ENCODE measurements at regions not wholly inside any gene's neighbourhood (a gene's known extent, or its start where the extent isn't known, plus 50 kb on each side); places are given as distances from the start of the nearest gene placed in this dataset.

GRCh38 chr12:90027041-90027440 is 318.4 kb upstream of the ATP2B1 start:
- ATAC-seq (ENCODE audit: low read depth) (no peak), DNase-seq (no peak)
- POLR2A ChIA-PET: no interaction called here
- peaks cover 1% of the 10 kb centered on the region for H3K36me3 Mint-ChIP-seq
- no peaks in the 10 kb centered on the region for H3K27me3 Mint-ChIP-seq
- peaks cover 8% of the 10 kb centered on the region for H3K4me1 Mint-ChIP-seq
- H3K27ac Mint-ChIP-seq: no peak overlapping the region
- H3K9me3 Mint-ChIP-seq: peaks cover 2% of the 10 kb centered on the region
- H3K4me3 Mint-ChIP-seq: no peak overlapping the region

GRCh38 chr12:90026516-90026915 is 317.9 kb upstream of the ATP2B1 start:
- no peaks in the 10 kb centered on the region for H3K36me3 Mint-ChIP-seq
- ATAC-seq (ENCODE audit: low read depth) (no peak), DNase-seq (no peak)
- POLR2A ChIA-PET: no interaction called here
- no peak overlapping the region for H3K4me3 Mint-ChIP-seq
- no peak overlapping the region for H3K27ac Mint-ChIP-seq
- H3K4me1 Mint-ChIP-seq: peaks cover 8% of the 10 kb centered on the region
- no peaks in the 10 kb centered on the region for H3K27me3 Mint-ChIP-seq
- H3K9me3 Mint-ChIP-seq: peaks cover 2% of the 10 kb centered on the region

GRCh38 chr12:90024262-90024661 is 315.6 kb upstream of the ATP2B1 start:
- H3K36me3 Mint-ChIP-seq: no peaks in the 10 kb centered on the region
- DNase-seq (no peak), ATAC-seq (ENCODE audit: low read depth) (no peak)
- H3K27ac Mint-ChIP-seq: no peak overlapping the region
- H3K9me3 Mint-ChIP-seq: no peaks in the 10 kb centered on the region
- POLR2A ChIA-PET: no interaction called here
- H3K27me3 Mint-ChIP-seq: peaks cover 2% of the 10 kb centered on the region
- H3K4me1 Mint-ChIP-seq: peaks cover 8% of the 10 kb centered on the region
- no peak overlapping the region for H3K4me3 Mint-ChIP-seq

DNA sequence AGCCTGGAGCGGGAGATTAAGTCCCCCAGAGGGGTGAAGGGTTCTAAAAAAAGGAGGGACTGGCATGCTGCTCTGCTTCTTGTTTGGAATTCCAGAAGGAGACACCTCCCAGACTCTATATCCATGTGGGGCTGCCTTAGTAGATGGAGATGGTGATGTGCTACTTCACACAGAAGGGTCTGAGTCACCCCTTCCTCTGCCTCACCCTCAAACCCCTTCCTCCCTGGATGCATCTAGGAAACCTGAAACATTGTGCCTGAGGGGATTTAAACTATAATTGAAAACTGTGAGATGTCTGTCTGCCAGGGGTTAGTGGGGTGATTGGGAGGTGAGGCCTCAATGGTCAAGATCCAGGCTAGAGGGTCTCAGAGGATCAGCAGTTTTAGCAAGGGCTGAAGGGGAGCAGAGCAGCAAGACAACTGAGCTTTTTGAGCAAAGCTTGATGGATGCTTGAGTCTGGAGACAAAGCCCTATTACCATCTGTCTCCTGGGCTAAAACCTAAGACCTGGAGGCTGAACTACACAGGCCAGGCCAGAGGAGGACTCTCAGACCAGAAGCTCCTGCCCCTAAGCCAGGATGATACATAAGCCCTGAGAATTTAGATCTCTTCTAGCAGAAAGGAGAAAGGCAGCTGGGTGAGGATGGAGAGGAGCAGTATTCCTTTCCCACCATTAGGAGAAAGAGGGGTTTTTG is 314.7 kb upstream of the ATP2B1 start:
- POLR2A ChIA-PET: no interaction called here
- peaks cover 2% of the 10 kb centered on the region for H3K9me3 Mint-ChIP-seq
- no peaks in the 10 kb centered on the region for H3K36me3 Mint-ChIP-seq
- peaks cover 2% of the 10 kb centered on the region for H3K27me3 Mint-ChIP-seq
- no peak overlapping the region for H3K27ac Mint-ChIP-seq
- DNase-seq (no peak), ATAC-seq (ENCODE audit: low read depth) (no peak)
- peaks cover 3% of the 10 kb centered on the region for H3K4me1 Mint-ChIP-seq
- H3K4me3 Mint-ChIP-seq: no peak overlapping the region

- POLR2A ChIA-PET: no interaction called here
Measured at GRCh38 chr12:90021795-90022440, 313.3 kb upstream of the ATP2B1 start.

GRCh38 chr12:90020881-90021280 is 312.2 kb upstream of the ATP2B1 start:
- POLR2A ChIA-PET: no interaction called here
- no peaks in the 10 kb centered on the region for H3K36me3 Mint-ChIP-seq
- DNase-seq (no peak), ATAC-seq (ENCODE audit: low read depth) (no peak)
- peaks cover 5% of the 10 kb centered on the region for H3K27me3 Mint-ChIP-seq
- H3K4me1 Mint-ChIP-seq: no peaks in the 10 kb centered on the region
- peaks cover 2% of the 10 kb centered on the region for H3K9me3 Mint-ChIP-seq
- no peak overlapping the region for H3K27ac Mint-ChIP-seq
- no peak overlapping the region for H3K4me3 Mint-ChIP-seq

More at GRCh38 chr12:90021795-90022440, 313.3 kb upstream of the ATP2B1 start:
- Mint-ChIP-seq H3K4me1 (no peaks in the 10 kb centered on the region), H3K4me3 (no peak overlapping the region), H3K27ac (no peak overlapping the region), H3K27me3 (peaks cover 4% of the 10 kb centered on the region), H3K9me3 (peaks cover 2% of the 10 kb centered on the region), H3K36me3 (no peaks in the 10 kb centered on the region)
- ATAC-seq (ENCODE audit: low read depth) (no peak), DNase-seq (no peak)

GRCh38 chr12:90020436-90020835 is 311.8 kb upstream of the ATP2B1 start:
- Mint-ChIP-seq H3K27ac (no peak overlapping the region), H3K9me3 (peaks cover 2% of the 10 kb centered on the region), H3K36me3 (no peaks in the 10 kb centered on the region), H3K27me3 (peaks cover 5% of the 10 kb centered on the region), H3K4me3 (no peak overlapping the region), H3K4me1 (no peaks in the 10 kb centered on the region)
- DNase-seq (no peak), ATAC-seq (ENCODE audit: low read depth) (no peak)
- POLR2A ChIA-PET: no interaction called here

- POLR2A ChIA-PET: no interaction called here
- Mint-ChIP-seq H3K4me3 (no peak overlapping the region), H3K9me3 (peaks cover 2% of the 10 kb centered on the region), H3K27ac (no peak overlapping the region), H3K27me3 (peaks cover 5% of the 10 kb centered on the region), H3K4me1 (no peaks in the 10 kb centered on the region), H3K36me3 (no peaks in the 10 kb centered on the region)
- ATAC-seq (ENCODE audit: low read depth) (no peak), DNase-seq (no peak)
Measured at GRCh38 chr12:90020014-90020413, 311.4 kb upstream of the ATP2B1 start.

DNA sequence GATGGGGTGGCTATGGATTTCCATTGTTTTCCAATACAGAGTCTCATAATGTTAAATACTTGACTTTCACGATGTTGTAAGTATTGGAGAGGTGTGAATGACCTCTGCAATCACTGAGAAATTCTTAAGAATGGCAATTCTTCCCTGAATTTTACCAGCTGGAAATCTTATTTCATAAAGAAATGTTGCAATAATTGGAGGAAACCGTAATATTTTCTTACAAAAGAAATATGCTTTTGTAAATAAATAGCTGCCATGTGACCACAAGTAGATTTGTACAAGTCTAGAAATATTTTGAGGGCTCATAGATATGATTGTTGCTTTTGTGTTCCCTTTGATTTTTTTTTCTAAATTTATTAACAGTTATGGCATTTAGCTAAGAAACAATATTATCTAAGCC is 308.7 kb upstream of the ATP2B1 start:
- Mint-ChIP-seq H3K9me3 (peaks cover 2% of the 10 kb centered on the region), H3K4me3 (no peak overlapping the region), H3K27me3 (peaks cover 5% of the 10 kb centered on the region), H3K36me3 (no peaks in the 10 kb centered on the region), H3K4me1 (no peaks in the 10 kb centered on the region), H3K27ac (no peak overlapping the region)
- no peak for DNase-seq
- POLR2A ChIA-PET: no interaction called here
- ATAC-seq (ENCODE audit: low read depth): no peak

GRCh38 chr12:90015228-90015627 is 306.6 kb upstream of the ATP2B1 start:
- no peaks in the 10 kb centered on the region for H3K36me3 Mint-ChIP-seq
- no peak for DNase-seq
- H3K4me1 Mint-ChIP-seq: no peaks in the 10 kb centered on the region
- H3K27me3 Mint-ChIP-seq: peaks cover 2% of the 10 kb centered on the region
- no peak for ATAC-seq (ENCODE audit: low read depth)
- POLR2A ChIA-PET: no interaction called here
- no peak overlapping the region for H3K4me3 Mint-ChIP-seq
- peaks cover 2% of the 10 kb centered on the region for H3K9me3 Mint-ChIP-seq
- H3K27ac Mint-ChIP-seq: no peak overlapping the region

GRCh38 chr12:90013409-90013808 is 304.8 kb upstream of the ATP2B1 start:
- no peak for ATAC-seq (ENCODE audit: low read depth)

DNA sequence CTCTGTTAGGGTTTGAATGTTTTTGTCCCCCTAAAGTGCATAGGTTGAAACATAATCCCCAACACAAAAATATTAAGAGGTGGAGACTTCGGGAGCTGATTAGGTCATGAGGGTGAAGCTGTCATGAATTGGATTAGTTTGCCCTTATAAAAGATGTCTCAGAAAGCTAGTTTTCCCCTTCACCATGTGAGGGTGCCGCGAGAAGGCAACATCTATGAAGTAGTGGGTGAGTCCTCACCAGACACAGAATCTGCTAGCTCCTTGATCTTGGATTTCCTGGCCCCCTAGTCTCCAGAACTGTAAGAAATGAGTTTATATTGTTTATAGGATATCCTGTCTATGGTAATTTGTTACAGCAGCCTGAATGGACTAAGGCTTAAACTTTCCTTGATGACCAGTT is 301.5 kb upstream of the ATP2B1 start:
- ATAC-seq (ENCODE audit: low read depth): no peak
- H3K4me3 Mint-ChIP-seq: no peak overlapping the region
- no peak for DNase-seq
- no peaks in the 10 kb centered on the region for H3K27me3 Mint-ChIP-seq
- no peaks in the 10 kb centered on the region for H3K4me1 Mint-ChIP-seq
- POLR2A ChIA-PET: no interaction called here
- no peaks in the 10 kb centered on the region for H3K9me3 Mint-ChIP-seq
- no peaks in the 10 kb centered on the region for H3K36me3 Mint-ChIP-seq
- no peak overlapping the region for H3K27ac Mint-ChIP-seq

More at GRCh38 chr12:90013409-90013808, 304.8 kb upstream of the ATP2B1 start:
- Mint-ChIP-seq H3K27me3 (peaks cover 2% of the 10 kb centered on the region), H3K4me1 (no peaks in the 10 kb centered on the region), H3K27ac (no peak overlapping the region), H3K9me3 (no peaks in the 10 kb centered on the region), H3K4me3 (no peak overlapping the region), H3K36me3 (no peaks in the 10 kb centered on the region)
- DNase-seq: no peak
- POLR2A ChIA-PET: no interaction called here

DNA sequence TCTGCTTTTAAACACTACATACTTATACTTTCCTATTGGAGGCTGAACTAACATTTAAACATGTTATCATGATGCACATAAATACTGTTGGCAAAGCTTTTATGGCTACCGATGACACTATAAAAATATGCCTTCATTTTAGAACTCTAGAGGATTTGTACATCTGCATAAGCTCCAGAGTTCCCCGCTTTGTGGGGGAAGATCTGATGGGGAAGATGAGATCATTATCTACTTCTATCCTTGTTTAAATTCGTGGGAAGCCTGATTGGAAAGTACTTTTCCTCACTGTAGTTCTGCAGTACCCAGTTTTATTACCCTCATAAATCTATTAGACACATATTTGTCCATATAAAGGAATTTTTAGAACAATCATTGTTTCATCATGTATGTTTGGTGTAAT is 299.6 kb upstream of the ATP2B1 start:
- no peaks in the 10 kb centered on the region for H3K9me3 Mint-ChIP-seq
- ATAC-seq (ENCODE audit: low read depth) (no peak), DNase-seq (no peak)
- no peaks in the 10 kb centered on the region for H3K36me3 Mint-ChIP-seq
- H3K4me3 Mint-ChIP-seq: no peak overlapping the region
- H3K27me3 Mint-ChIP-seq: no peaks in the 10 kb centered on the region
- H3K27ac Mint-ChIP-seq: no peak overlapping the region
- no peaks in the 10 kb centered on the region for H3K4me1 Mint-ChIP-seq
- POLR2A ChIA-PET: no interaction called here

DNA sequence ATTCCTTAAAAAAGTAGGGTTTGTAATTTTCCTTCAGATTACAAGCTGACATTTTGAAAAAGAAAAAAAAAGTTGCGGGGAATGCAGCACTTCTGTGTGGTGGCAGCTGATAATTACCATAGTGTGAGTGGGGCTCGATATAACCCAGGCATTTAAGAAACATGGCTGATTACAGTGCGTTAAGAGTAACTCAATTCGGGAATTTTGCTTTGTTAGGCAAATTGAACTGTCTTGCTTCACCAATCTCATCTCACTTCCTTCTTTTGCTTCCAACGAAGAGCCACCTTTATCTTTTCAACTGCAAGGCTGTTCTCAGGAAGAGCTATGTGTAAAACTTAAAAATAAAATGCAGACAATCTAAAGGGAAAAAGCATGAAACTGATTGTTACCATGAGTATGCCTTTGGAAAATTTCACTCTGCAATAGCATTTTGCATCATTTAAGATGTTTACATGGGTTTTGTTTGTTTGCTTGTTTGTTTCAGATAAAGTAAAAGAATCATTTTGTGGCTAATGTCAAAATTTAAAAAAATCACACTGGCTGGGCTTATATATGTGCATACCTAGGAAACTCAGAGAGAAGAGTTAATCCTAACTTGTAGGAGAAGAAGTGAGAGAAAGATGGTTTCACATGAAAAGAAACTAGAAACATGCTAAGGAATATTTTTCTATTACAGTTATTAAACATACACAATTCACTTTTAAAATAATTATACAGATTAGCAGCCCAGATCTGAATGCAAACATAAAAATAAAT is 295.9 kb upstream of the ATP2B1 start:
- POLR2A ChIA-PET: no interaction called here
- H3K4me3 Mint-ChIP-seq: no peak overlapping the region
- ATAC-seq (ENCODE audit: low read depth) (no peak), DNase-seq (no peak)
- H3K4me1 Mint-ChIP-seq: no peaks in the 10 kb centered on the region
- no peaks in the 10 kb centered on the region for H3K9me3 Mint-ChIP-seq
- H3K36me3 Mint-ChIP-seq: no peaks in the 10 kb centered on the region
- no peaks in the 10 kb centered on the region for H3K27me3 Mint-ChIP-seq
- H3K27ac Mint-ChIP-seq: no peak overlapping the region
